ENCODE measurements at regions not wholly inside any gene's neighbourhood (a gene's known extent, or its start where the extent isn't known, plus 50 kb on each side); places are given as distances from the start of the nearest gene placed in this dataset.

- TF ChIP-seq CTCF (optimal IDR thresholded peaks at IDR 0.05 in 1 of 3, IDR thresholded peaks at IDR 0.05 in 1 of 3, conservative IDR thresholded peaks at IDR 0.05 in 1 of 3; ENCODE audit: extremely low read depth in 1 of 3, insufficient read depth in 2 of 3, low read length in 3 of 3) (no peak), EZH2 (IDR thresholded peaks at IDR 0.05; ENCODE audit: low read length) (no peak)
These were observed 70.3 kb upstream of the HAAO start for GRCh38 chr2:42862669-42863185.

Data from keratinocyte (primary cell).